Gastrocnemius medialis (tissue), 4 donors: ENCODE measurements at regions not wholly inside any gene's neighbourhood (a gene's known extent, or its start where the extent isn't known, plus 50 kb on each side); places are given as distances from the start of the nearest gene placed in this dataset.

Source experiments
- ATAC-seq, 2 donors: fragments of 150-250 bp; one replicate each; pipeline ENCODE4 v1.9.1; 2016
- DNase-seq, 2 donors: peaks; one replicate each; pipeline ENCODE4 v3.0.0-alpha.2; 2019
- H3K27ac ChIP-seq, 4 donors: fragments of 200-600 bp; sonication (generic); 1 replicate in 1 of 4; 2 replicates in 3 of 4; pipeline ENCODE4 v1.5.1; 2016 to 2018; ENCODE audit warnings: mild to moderate bottlenecking in 2 of 4, moderate library complexity in 1 of 4
- H3K27me3 ChIP-seq, 3 donors: fragments of 200-600 bp; sonication (generic) in 2 of 3; 1 replicate in 1 of 3; 2 replicates in 2 of 3; pipeline versions ENCODE4 v1.5.1 to v1.6.0; 2016 to 2019; ENCODE audit warnings: mild to moderate bottlenecking in 1 of 3, moderate library complexity in 1 of 3
- H3K36me3 ChIP-seq, 2 donors: fragments of 200-600 bp; sonication (generic) in 1 of 2; one replicate each; pipeline ENCODE4 v1.5.1; 2017 to 2018
- H3K4me1 ChIP-seq, 2 donors: fragments of 200-600 bp; sonication (generic) in 1 of 2; one replicate each; pipeline ENCODE4 v1.5.1; 2016 to 2017; ENCODE audit warnings: mild to moderate bottlenecking in 2 of 2
- H3K4me3 ChIP-seq, 4 donors: fragments of 200-600 bp; sonication (generic) in 3 of 4; 1 replicate in 1 of 4; 2 replicates in 3 of 4; pipeline ENCODE4 v1.5.1; 2016 to 2019; ENCODE audit warnings: mild to moderate bottlenecking in 2 of 4
- H3K9me3 ChIP-seq, 3 donors: fragments of 200-600 bp; sonication (generic) in 2 of 3; 1 replicate in 1 of 3; 2 replicates in 2 of 3; pipeline ENCODE4 v1.5.1; 2016 to 2019
- CTCF ChIP-seq, 5 experiments: fragments of 450-650 bp in 3 of 5; fragments of 200-600 bp in 2 of 5; sonication (generic) in 2 of 5; IDR thresholded peaks in 4 of 5; conservative IDR thresholded peaks in 1 of 5; 1 replicate in 4 of 5; 2 replicates in 1 of 5; pipeline ENCODE4 v1.5.1; 2016 to 2019; ENCODE audit warnings: antibody characterized with exemption in 5 of 5, mild to moderate bottlenecking in 3 of 5, moderate library complexity in 3 of 5
- POLR2A ChIP-seq, 2 donors: fragments of 450-650 bp; IDR thresholded peaks; one replicate each; pipeline ENCODE4 v1.6.1; 2017; ENCODE audit warnings: antibody characterized with exemption in 2 of 2, mild to moderate bottlenecking in 2 of 2, moderate library complexity in 2 of 2
- in situ Hi-C, 4 donors: fragments of 200-750 bp; cut with MboI; loops; one replicate each; pipeline versions ENCODE4 v1.15.0 to v1.8.0; 2017; ENCODE audit warnings: low sequenced_read_pairs in 4 of 4
- intact Hi-C: fragments of 100-400 bp; cut with DNase I; formaldehyde crosslinking; loops from one replicate; pipeline ENCODE4 v1.15.1; 2023; ENCODE audit warnings: low total_unique reads

- H3K36me3 ChIP-seq: no peaks in the 10 kb centered on the region
- no peaks in the 10 kb centered on the region for H3K9me3 ChIP-seq
- in situ Hi-C loops (no loop called here), intact Hi-C loops (no loop called here)
- no peak overlapping the region for H3K27ac ChIP-seq
- ATAC-seq: no peak
- peaks cover 0 to 5% of the 10 kb centered on the region in 2 donors for H3K4me1 ChIP-seq
- TF ChIP-seq POLR2A (IDR thresholded peaks at IDR 0.05): no peak
- no peak for TF ChIP-seq CTCF (IDR thresholded peaks at IDR 0.05 in 4 of 5, conservative IDR thresholded peaks at IDR 0.05 in 1 of 5)
- peaks cover 0 to 4% (median 0%) of the 10 kb centered on the region in 3 donors for H3K27me3 ChIP-seq
- DNase-seq: no peak
- no peak overlapping the region for H3K4me3 ChIP-seq
These were observed 117.4 kb upstream of the TLE3 start for GRCh38 chr15:70214941-70215635.

DNA sequence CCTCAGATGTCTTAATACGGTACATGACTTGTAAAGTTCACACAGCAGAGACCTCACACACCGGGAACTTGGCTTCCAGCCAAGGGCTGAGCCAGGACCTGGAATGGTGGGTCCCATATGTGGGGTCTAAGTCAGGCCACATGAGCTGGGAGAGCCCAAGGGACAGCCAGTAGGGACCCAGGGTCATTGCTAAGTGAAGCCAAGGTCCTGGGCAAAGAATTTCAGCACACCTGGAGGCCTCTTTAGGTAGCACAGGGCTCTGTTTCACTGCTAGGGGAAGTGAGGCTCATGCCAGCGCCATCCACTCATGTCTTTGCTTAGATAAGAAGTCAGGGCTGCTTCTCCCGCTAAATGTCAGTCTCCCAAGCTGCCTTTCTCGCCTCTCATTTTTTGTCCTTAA lies 116.6 kb upstream of the TLE3 start:
- peaks cover 0 to 4% (median 0%) of the 10 kb centered on the region in 3 donors for H3K27me3 ChIP-seq
- DNase-seq: no peak

GRCh38 chr15:70213794-70214193 lies 116.1 kb upstream of the TLE3 start:
- TF ChIP-seq CTCF (IDR thresholded peaks at IDR 0.05 in 4 of 5, conservative IDR thresholded peaks at IDR 0.05 in 1 of 5) (no peak), POLR2A (IDR thresholded peaks at IDR 0.05) (no peak)
- in situ Hi-C loops (no loop called here), intact Hi-C loops (no loop called here)
- Histone ChIP-seq H3K27me3 (peaks cover 0 to 4% (median 0%) of the 10 kb centered on the region in 3 donors), H3K36me3 (no peaks in the 10 kb centered on the region), H3K9me3 (no peaks in the 10 kb centered on the region), H3K4me3 (no peak overlapping the region), H3K27ac (no peak overlapping the region), H3K4me1 (peaks cover 0 to 5% of the 10 kb centered on the region in 2 donors)
- no peak for ATAC-seq
- no peak for DNase-seq

More for the DNA sequence above, 116.6 kb upstream of the TLE3 start:
- peaks cover 0 to 5% of the 10 kb centered on the region in 2 donors for H3K4me1 ChIP-seq
- in situ Hi-C loops: no loop called here
- no peak overlapping the region for H3K27ac ChIP-seq
- TF ChIP-seq CTCF (IDR thresholded peaks at IDR 0.05 in 4 of 5, conservative IDR thresholded peaks at IDR 0.05 in 1 of 5) (no peak), POLR2A (IDR thresholded peaks at IDR 0.05) (no peak)
- intact Hi-C loops: no loop called here
- ATAC-seq: no peak
- no peaks in the 10 kb centered on the region for H3K36me3 ChIP-seq
- no peaks in the 10 kb centered on the region for H3K9me3 ChIP-seq
- H3K4me3 ChIP-seq: no peak overlapping the region

DNA sequence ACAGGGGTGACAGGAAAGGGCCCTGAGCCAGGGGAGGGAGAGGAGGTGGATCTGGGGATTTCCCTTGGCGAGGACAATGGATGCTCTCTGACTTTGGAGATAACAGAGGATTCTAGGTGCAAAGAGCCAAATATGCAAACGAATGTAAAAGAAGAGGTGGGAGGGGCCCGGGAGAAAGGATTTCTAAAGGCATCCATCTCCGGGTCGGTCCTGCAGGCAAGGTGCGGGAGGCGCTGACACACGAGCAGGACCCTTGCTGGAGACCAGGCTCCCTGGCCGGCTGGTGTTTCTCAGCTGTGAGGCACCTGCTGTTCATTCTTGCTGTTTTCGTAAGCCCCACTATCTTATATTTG lies 115.2 kb upstream of the TLE3 start:
- intact Hi-C loops (no loop called here), in situ Hi-C loops (no loop called here)
- no peak for DNase-seq
- no peak for ATAC-seq
- no peaks in the 10 kb centered on the region for H3K9me3 ChIP-seq
- no peaks in the 10 kb centered on the region for H3K36me3 ChIP-seq
- H3K27me3 ChIP-seq: peaks cover 0 to 4% (median 0%) of the 10 kb centered on the region in 3 donors
- no peak for TF ChIP-seq POLR2A (IDR thresholded peaks at IDR 0.05)
- no peak for TF ChIP-seq CTCF (IDR thresholded peaks at IDR 0.05 in 4 of 5, conservative IDR thresholded peaks at IDR 0.05 in 1 of 5)
- no peak overlapping the region for H3K4me3 ChIP-seq
- no peak overlapping the region for H3K27ac ChIP-seq
- peaks cover 0 to 5% of the 10 kb centered on the region in 2 donors for H3K4me1 ChIP-seq
